H1 (cell line): ENCODE measurements at regions not wholly inside any gene's neighbourhood (a gene's known extent, or its start where the extent isn't known, plus 50 kb on each side); places are given as distances from the start of the nearest gene placed in this dataset.

Experiments used
- CTCF ChIA-PET: fragments of 300-600 bp; sonication (Branson Sonifier 250); formaldehyde crosslinking; loops from one replicate; lab custom pipeline; 2021; ENCODE audit not compliant: partially characterized antibody; lab: Charles Lee
- POLR2A ChIA-PET: fragments of 300-600 bp; sonication (Branson Sonifier 250); formaldehyde crosslinking; loops from one replicate; lab custom pipeline; 2021; ENCODE audit warnings: inconsistent platforms; ENCODE audit not compliant: partially characterized antibody; lab: Charles Lee
- DNase-seq, 2 experiments: peaks; one replicate each; pipeline versions ENCODE4 v3.0.0 to v3.0.0-alpha.2; 2010 to 2022; ENCODE audit warnings: low spot score in 2 of 2, low read depth in 1 of 2, mixed read lengths in 1 of 2
- FAIRE-seq: peaks from 2 replicates; lab custom pipeline; 2011; peaks lifted over from hg19 to GRCh38; lab: Jason Lieb, UNC
- H2AFZ ChIP-seq: 2 replicates; pipeline ENCODE4 v1.8.1; 2012; ENCODE audit warnings: low read length, inconsistent platforms
- H2AK5ac ChIP-seq: 2 replicates; pipeline ENCODE4 v1.6.1; 2013; ENCODE audit warnings: low read depth, low read length
- H2BK120ac ChIP-seq: replicated peaks from 2 replicates; pipeline ENCODE3; 2013; ENCODE audit warnings: low read depth, low read length, inconsistent platforms
- H2BK12ac ChIP-seq: 2 replicates; pipeline ENCODE4 v1.6.1; 2013; ENCODE audit warnings: low read depth, low read length
- H2BK15ac ChIP-seq: 2 replicates; pipeline ENCODE4 v1.6.1; 2013; ENCODE audit warnings: low read length
- H2BK20ac ChIP-seq: 2 replicates; pipeline ENCODE4 v1.6.1; 2013; ENCODE audit warnings: low read length
- H2BK5ac ChIP-seq: 2 replicates; pipeline ENCODE4 v1.6.1; 2013; ENCODE audit warnings: low read depth, low read length
- H3K14ac ChIP-seq: 2 replicates; pipeline ENCODE4 v1.6.1; 2013; ENCODE audit warnings: inconsistent platforms; ENCODE audit not compliant: insufficient read length
- H3K18ac ChIP-seq: 2 replicates; pipeline ENCODE4 v1.6.1; 2013; ENCODE audit warnings: low read length; ENCODE audit errors: extremely low read depth
- H3K23ac ChIP-seq: 2 replicates; pipeline ENCODE4 v1.6.1; 2013; ENCODE audit warnings: inconsistent platforms; ENCODE audit not compliant: insufficient read length
- H3K23me2 ChIP-seq: 2 replicates; pipeline ENCODE4 v1.6.1; 2013; ENCODE audit warnings: low read depth, low read length
- H3K27ac ChIP-seq: 2 replicates; pipeline ENCODE4 v1.6.1; 2011; ENCODE audit warnings: low read depth, low read length, inconsistent platforms
- H3K27me3 ChIP-seq, 4 experiments: replicated peaks in 1 of 4; 1 replicate in 1 of 4; 2 replicates in 3 of 4; pipeline versions ENCODE4 v1.6.1 to v1.8.1; 2011 to 2013; ENCODE audit warnings: low read length in 3 of 4, mild to moderate bottlenecking in 3 of 4, inconsistent platforms in 2 of 4, mixed read lengths in 2 of 4, moderate library complexity in 1 of 4; ENCODE audit not compliant: control insufficient read depth in 3 of 4, insufficient read depth in 3 of 4; ENCODE audit errors: extremely low read depth in 1 of 4
- H3K36me3 ChIP-seq, 4 experiments: 2 replicates each; pipeline versions ENCODE4 v1.6.1 to v1.8.1; 2011 to 2013; ENCODE audit warnings: mild to moderate bottlenecking in 4 of 4, low read length in 3 of 4, moderate library complexity in 2 of 4, control low read depth in 1 of 4, inconsistent platforms in 1 of 4; ENCODE audit not compliant: insufficient read depth in 4 of 4, control insufficient read depth in 2 of 4
- H3K4ac ChIP-seq: replicated peaks from 2 replicates; pipeline ENCODE3; 2013; ENCODE audit warnings: low read length, low read depth, mixed read lengths, inconsistent platforms; ENCODE audit not compliant: insufficient read length
- H3K4me1 ChIP-seq, 4 experiments: replicated peaks in 1 of 4; 1 replicate in 1 of 4; 2 replicates in 3 of 4; pipeline versions ENCODE4 v1.6.1 to v1.8.1; 2011 to 2013; ENCODE audit warnings: low read length in 3 of 4, inconsistent platforms in 2 of 4, mixed read lengths in 1 of 4; ENCODE audit not compliant: insufficient read depth in 4 of 4, control insufficient read depth in 3 of 4
- H3K4me2 ChIP-seq, 2 experiments: 2 replicates each; pipeline versions ENCODE4 v1.6.1 to v1.8.1; 2011 to 2013; ENCODE audit warnings: low read depth in 2 of 2, low read length in 2 of 2, control low read depth in 1 of 2, inconsistent platforms in 1 of 2, mild to moderate bottlenecking in 1 of 2; ENCODE audit not compliant: insufficient read depth in 1 of 2
- H3K4me3 ChIP-seq, 4 experiments: fragments of 200-600, 300-600 bp in 1 of 4; sonication (generic), shearing (Covaris generic), sonication (Bioruptor Twin) in 1 of 4; 2 replicates each; pipeline versions ENCODE4 v1.5.1 to v1.8.1; 2011 to 2016; ENCODE audit warnings: low read length in 4 of 4, low read depth in 3 of 4, control low read depth in 2 of 4, inconsistent platforms in 2 of 4, mild to moderate bottlenecking in 2 of 4, mixed read lengths in 1 of 4, moderate library complexity in 1 of 4; ENCODE audit not compliant: insufficient read depth in 2 of 4; ENCODE audit errors: extremely low read depth in 1 of 4
- H3K56ac ChIP-seq: replicated peaks from 2 replicates; pipeline ENCODE3; 2013; ENCODE audit warnings: low read depth, mild to moderate bottlenecking, mixed read lengths, low read length, inconsistent platforms; ENCODE audit not compliant: insufficient read length
- H3K79me1 ChIP-seq: 2 replicates; pipeline ENCODE4 v1.6.1; 2013; ENCODE audit warnings: low read depth, low read length, control low read depth
- H3K79me2 ChIP-seq, 2 experiments: 2 replicates each; pipeline versions ENCODE4 v1.6.1 to v1.8.1; 2012 to 2013; ENCODE audit warnings: low read length in 2 of 2, mild to moderate bottlenecking in 2 of 2, inconsistent platforms in 1 of 2; ENCODE audit not compliant: insufficient read depth in 2 of 2, control insufficient read depth in 1 of 2
- H3K9ac ChIP-seq, 4 experiments: replicated peaks in 1 of 4; 1 replicate in 1 of 4; 2 replicates in 3 of 4; pipeline versions ENCODE4 v1.6.1 to v1.8.1; 2011 to 2013; ENCODE audit warnings: low read depth in 3 of 4, low read length in 3 of 4, control low read depth in 2 of 4, mild to moderate bottlenecking in 2 of 4, moderate library complexity in 2 of 4, inconsistent platforms in 1 of 4; ENCODE audit errors: extremely low read depth in 1 of 4
- H3K9me3 ChIP-seq, 2 experiments: 2 replicates each; pipeline versions ENCODE4 v1.6.1 to v1.8.1; 2012 to 2013; ENCODE audit warnings: mild to moderate bottlenecking in 2 of 2, moderate library complexity in 2 of 2, control low read depth in 1 of 2, inconsistent platforms in 1 of 2, low read depth in 1 of 2, low read length in 1 of 2, mixed read lengths in 1 of 2; ENCODE audit not compliant: insufficient read depth in 2 of 2
- H4K20me1 ChIP-seq, 2 experiments: replicated peaks in 1 of 2; 2 replicates each; pipeline versions ENCODE3 to v1.8.1; 2011 to 2013; ENCODE audit warnings: inconsistent platforms in 2 of 2, low read length in 2 of 2, mild to moderate bottlenecking in 1 of 2; ENCODE audit not compliant: insufficient read depth in 2 of 2, control insufficient read depth in 1 of 2
- H4K5ac ChIP-seq: 2 replicates; pipeline ENCODE4 v1.6.1; 2013; ENCODE audit warnings: low read length, low read depth, mixed read lengths, inconsistent platforms; ENCODE audit not compliant: insufficient read length
- H4K8ac ChIP-seq: 2 replicates; pipeline ENCODE4 v1.8.0; 2013; ENCODE audit warnings: mild to moderate bottlenecking, moderate library complexity, low read length, inconsistent platforms; ENCODE audit not compliant: insufficient read depth; ENCODE audit errors: extremely low read depth
- H4K91ac ChIP-seq: replicated peaks from 2 replicates; pipeline ENCODE3; 2013; ENCODE audit warnings: low read length, mixed read lengths, inconsistent platforms; ENCODE audit not compliant: insufficient read length
- CHD2 ChIP-seq: IDR thresholded peaks from 2 replicates; pipeline ENCODE4 v1.6.1; 2012; ENCODE audit warnings: low read length, improper control_type of control experiment
- EGR1 ChIP-seq: IDR thresholded peaks from 2 replicates; pipeline ENCODE4 v1.6.1; 2011; ENCODE audit warnings: low read depth, low read length, borderline replicate concordance
- HDAC2 ChIP-seq, 2 experiments: fragments of 300-600 bp in 1 of 2; sonication (generic) in 1 of 2; IDR thresholded peaks; 2 replicates each; pipeline ENCODE4 v1.6.1; 2011 to 2012; ENCODE audit warnings: low read depth in 2 of 2, low read length in 2 of 2, mild to moderate bottlenecking in 2 of 2, moderate library complexity in 2 of 2, borderline replicate concordance in 1 of 2, inconsistent platforms in 1 of 2
- KDM4A ChIP-seq: IDR thresholded peaks from one replicate; pipeline ENCODE4 v1.7.1; 2012; ENCODE audit warnings: low read depth, mild to moderate bottlenecking, moderate library complexity, low read length, inconsistent platforms; ENCODE audit not compliant: severe bottlenecking
- MAX ChIP-seq: IDR thresholded peaks from 2 replicates; pipeline ENCODE4 v1.6.1; 2012; ENCODE audit warnings: inconsistent platforms
- NRF1 ChIP-seq: IDR thresholded peaks from 2 replicates; pipeline ENCODE4 v1.6.1; 2011; ENCODE audit warnings: mild to moderate bottlenecking, low read depth, low read length, improper control_type of control experiment
- PHF8 ChIP-seq: fragments of 200-600 bp; sonication (generic); conservative IDR thresholded peaks from 2 replicates; pipeline ENCODE4 v1.7.1; 2012; ENCODE audit warnings: low read depth, mild to moderate bottlenecking, inconsistent platforms, low read length, moderate library complexity
- RAD21 ChIP-seq, 2 experiments: IDR thresholded peaks in 1 of 2; conservative IDR thresholded peaks in 1 of 2; 2 replicates each; pipeline ENCODE4 v1.6.1; 2011; ENCODE audit warnings: low read depth in 2 of 2, low read length in 2 of 2, improper control_type of control experiment in 1 of 2, inconsistent platforms in 1 of 2, mild to moderate bottlenecking in 1 of 2, moderate library complexity in 1 of 2
- SP2 ChIP-seq: IDR thresholded peaks from 2 replicates; pipeline ENCODE4 v1.6.1; 2012; ENCODE audit warnings: mild to moderate bottlenecking, low read length, inconsistent platforms
- SRF ChIP-seq: IDR thresholded peaks from 2 replicates; pipeline ENCODE4 v1.6.1; 2011; ENCODE audit warnings: mild to moderate bottlenecking, low read depth, low read length, moderate library complexity
- TAF7 ChIP-seq: optimal IDR thresholded peaks from 2 replicates; pipeline ENCODE3; 2011; ENCODE audit warnings: low read depth, mild to moderate bottlenecking, inconsistent platforms, low read length, moderate library complexity, borderline replicate concordance
- TBP ChIP-seq: IDR thresholded peaks from 2 replicates; pipeline ENCODE4 v1.6.1; 2011; ENCODE audit warnings: low read depth, low read length, improper control_type of control experiment
- TEAD4 ChIP-seq: IDR thresholded peaks from 2 replicates; pipeline ENCODE4 v1.6.1; 2012; ENCODE audit warnings: low read depth, low read length, inconsistent platforms, mixed read lengths
- WGBS, 2 experiments: shearing (Covaris generic) in 1 of 2; methylation state at CpG; one replicate each; pipeline versions ENCODE4 v1.1.6 to v1.1.7; 2013 to 2015; ENCODE audit warnings: low lambda C conversion rate in 2 of 2, mixed read lengths in 2 of 2, inconsistent platforms in 1 of 2, low coverage in 1 of 2, missing lambda C conversion rate in 1 of 2; ENCODE audit not compliant: insufficient replicate concordance in 2 of 2, insufficient coverage in 1 of 2, insufficient read length in 1 of 2; ENCODE audit errors: extremely low coverage in 1 of 2, missing lambda C conversion rate in 1 of 2; 5-methylcytosine and 5-hydroxymethylcytosine counted together

GRCh38 chr10:78871796-78872195 is 197.0 kb upstream of the ZMIZ1 start:
- Histone ChIP-seq H2BK120ac (no peak overlapping the region), H3K36me3 (no peaks in the 10 kb centered on the region), H3K27me3 (peaks cover 5 to 27% (median 21%) of the 10 kb centered on the region in 4 experiments), H3K4me3 (no peak overlapping the region), H3K56ac (no peak overlapping the region), H4K8ac (no peak overlapping the region), H4K5ac (no peak overlapping the region), H3K23ac (no peak overlapping the region), H3K4me1 (peaks cover 2 to 14% (median 6%) of the 10 kb centered on the region in 4 experiments; a peak in 6 of 7 replicates), H3K27ac (no peak overlapping the region), H3K23me2 (no peaks in the 10 kb centered on the region), H3K4ac (no peak overlapping the region), H2BK12ac (no peak overlapping the region), H3K9me3 (no peaks in the 10 kb centered on the region), H3K79me1 (no peaks in the 10 kb centered on the region), H3K18ac (no peak overlapping the region), H3K9ac (no peak overlapping the region), H2AFZ (no peak overlapping the region), H4K91ac (no peak overlapping the region), H2BK15ac (no peak overlapping the region), H3K14ac (no peak overlapping the region), H3K79me2 (no peaks in the 10 kb centered on the region), H2BK5ac (no peak overlapping the region), H2AK5ac (no peak overlapping the region), H3K4me2 (no peak overlapping the region), H2BK20ac (no peak overlapping the region), H4K20me1 (peaks cover 0 to 2% of the 10 kb centered on the region in 2 experiments)
- FAIRE-seq, result no peak
- no peak for TF ChIP-seq KDM4A
- TF ChIP-seq PHF8, result no peak
- TF ChIP-seq CHD2, result no peak
- no peak for TF ChIP-seq EGR1
- no peak for TF ChIP-seq TBP
- no peak for TF ChIP-seq TEAD4
- TF ChIP-seq SRF, result no peak
- no peak for TF ChIP-seq RAD21 (IDR thresholded peaks at IDR 0.05 in 1 of 2, conservative IDR thresholded peaks at IDR 0.05 in 1 of 2; ENCODE audit: low read depth in 2 of 2, low read length in 2 of 2)
- TF ChIP-seq SP2, result no peak
- TF ChIP-seq MAX, result no peak
- no peak for TF ChIP-seq HDAC2 (IDR thresholded peaks at IDR 0.05; ENCODE audit: borderline replicate concordance in 1 of 2, low read depth in 2 of 2, low read length in 2 of 2)
- TF ChIP-seq TAF7, result no peak
- no peak for TF ChIP-seq NRF1
- WGBS, 2 experiments, result 93% methylated on average over 3 of the region's 3 CpGs; no CpG with 5 or more reads in 1 of the 2 experiments
- CTCF ChIA-PET, result interaction anchor here (1.2 kb wide), 1 partner anchor 324 kb away, joined by 3 read pairs; no protein-coding TSS in a partner anchor
- POLR2A ChIA-PET, result no interaction called here
- DNase-seq, result no peak
